HCT116 (cell line): ENCODE measurements at regions not wholly inside any gene's neighbourhood (a gene's known extent, or its start where the extent isn't known, plus 50 kb on each side); places are given as distances from the start of the nearest gene placed in this dataset.
"Not testable (repeated sequence)": the region's sequence is repeated elsewhere in the genome, so short reads cannot be mapped to it uniquely, and the experiment has no call there.

ENCODE experiments used
- CEBPB ChIP-seq: IDR thresholded peaks from 2 replicates; pipeline ENCODE4 v1.6.1; 2012; ENCODE audit warnings: low read depth
- TF ChIP-seq, protein P1 (sequence below), 3 experiments: fragments of 200-600 bp in 1 of 3; sonication (generic) in 1 of 3; IDR thresholded peaks in 2 of 3; conservative IDR thresholded peaks in 1 of 3; 2 replicates each; pipeline ENCODE4 v1.5.1; 2012 to 2017; ENCODE audit warnings: low read depth in 2 of 3, low read length in 2 of 3, antibody characterized with exemption in 1 of 3, borderline replicate concordance in 1 of 3, control low read depth in 1 of 3, mild to moderate bottlenecking in 1 of 3, mixed read lengths in 1 of 3, mixed run types in 1 of 3, moderate library complexity in 1 of 3; ENCODE audit not compliant: insufficient read depth in 1 of 3

DNA sequence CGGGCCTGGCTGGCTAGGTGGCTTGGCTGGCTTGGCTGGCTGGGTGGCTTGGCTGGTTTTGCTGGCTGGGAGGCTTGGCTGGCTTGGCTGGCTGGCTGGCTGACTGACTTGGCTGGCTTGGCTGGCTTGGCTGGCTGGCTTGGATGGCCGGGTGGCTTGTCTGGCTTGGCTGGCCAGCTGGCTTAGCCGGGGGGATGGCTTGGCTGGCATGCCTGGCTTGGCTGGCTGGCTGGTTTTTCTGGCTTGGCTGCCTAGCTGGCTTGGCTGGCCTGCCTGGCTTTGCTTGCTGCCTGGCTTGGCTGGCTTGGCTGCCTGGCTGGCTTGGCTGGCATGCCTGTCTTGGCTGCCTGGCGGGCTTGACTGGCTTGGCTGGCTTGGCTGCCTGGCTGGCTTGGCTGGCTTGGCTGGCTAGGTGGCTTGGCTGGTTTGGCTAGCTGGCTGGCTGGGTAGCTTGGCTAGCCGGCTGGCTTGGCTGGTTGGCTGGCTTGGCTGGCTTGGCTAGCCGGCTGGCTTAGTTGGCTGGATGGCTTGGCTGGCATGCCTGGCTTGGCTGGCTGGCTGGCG lies 2829.6 kb downstream of the RPIA start:
- TF ChIP-seq, protein P1, sequence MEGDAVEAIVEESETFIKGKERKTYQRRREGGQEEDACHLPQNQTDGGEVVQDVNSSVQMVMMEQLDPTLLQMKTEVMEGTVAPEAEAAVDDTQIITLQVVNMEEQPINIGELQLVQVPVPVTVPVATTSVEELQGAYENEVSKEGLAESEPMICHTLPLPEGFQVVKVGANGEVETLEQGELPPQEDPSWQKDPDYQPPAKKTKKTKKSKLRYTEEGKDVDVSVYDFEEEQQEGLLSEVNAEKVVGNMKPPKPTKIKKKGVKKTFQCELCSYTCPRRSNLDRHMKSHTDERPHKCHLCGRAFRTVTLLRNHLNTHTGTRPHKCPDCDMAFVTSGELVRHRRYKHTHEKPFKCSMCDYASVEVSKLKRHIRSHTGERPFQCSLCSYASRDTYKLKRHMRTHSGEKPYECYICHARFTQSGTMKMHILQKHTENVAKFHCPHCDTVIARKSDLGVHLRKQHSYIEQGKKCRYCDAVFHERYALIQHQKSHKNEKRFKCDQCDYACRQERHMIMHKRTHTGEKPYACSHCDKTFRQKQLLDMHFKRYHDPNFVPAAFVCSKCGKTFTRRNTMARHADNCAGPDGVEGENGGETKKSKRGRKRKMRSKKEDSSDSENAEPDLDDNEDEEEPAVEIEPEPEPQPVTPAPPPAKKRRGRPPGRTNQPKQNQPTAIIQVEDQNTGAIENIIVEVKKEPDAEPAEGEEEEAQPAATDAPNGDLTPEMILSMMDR (IDR thresholded peaks at IDR 0.05 in 2 of 3, conservative IDR thresholded peaks at IDR 0.05 in 1 of 3; ENCODE audit: borderline replicate concordance in 1 of 3, insufficient read depth in 1 of 3, low read depth in 2 of 3, low read length in 2 of 3): not testable (repeated sequence)
- TF ChIP-seq CEBPB: not testable (repeated sequence)
